ENCODE measurements at regions not wholly inside any gene's neighbourhood (a gene's known extent, or its start where the extent isn't known, plus 50 kb on each side); places are given as distances from the start of the nearest gene placed in this dataset.
A peak's percentile ranks its signal among the peaks of the same experiment; 100 is the strongest.

DNA sequence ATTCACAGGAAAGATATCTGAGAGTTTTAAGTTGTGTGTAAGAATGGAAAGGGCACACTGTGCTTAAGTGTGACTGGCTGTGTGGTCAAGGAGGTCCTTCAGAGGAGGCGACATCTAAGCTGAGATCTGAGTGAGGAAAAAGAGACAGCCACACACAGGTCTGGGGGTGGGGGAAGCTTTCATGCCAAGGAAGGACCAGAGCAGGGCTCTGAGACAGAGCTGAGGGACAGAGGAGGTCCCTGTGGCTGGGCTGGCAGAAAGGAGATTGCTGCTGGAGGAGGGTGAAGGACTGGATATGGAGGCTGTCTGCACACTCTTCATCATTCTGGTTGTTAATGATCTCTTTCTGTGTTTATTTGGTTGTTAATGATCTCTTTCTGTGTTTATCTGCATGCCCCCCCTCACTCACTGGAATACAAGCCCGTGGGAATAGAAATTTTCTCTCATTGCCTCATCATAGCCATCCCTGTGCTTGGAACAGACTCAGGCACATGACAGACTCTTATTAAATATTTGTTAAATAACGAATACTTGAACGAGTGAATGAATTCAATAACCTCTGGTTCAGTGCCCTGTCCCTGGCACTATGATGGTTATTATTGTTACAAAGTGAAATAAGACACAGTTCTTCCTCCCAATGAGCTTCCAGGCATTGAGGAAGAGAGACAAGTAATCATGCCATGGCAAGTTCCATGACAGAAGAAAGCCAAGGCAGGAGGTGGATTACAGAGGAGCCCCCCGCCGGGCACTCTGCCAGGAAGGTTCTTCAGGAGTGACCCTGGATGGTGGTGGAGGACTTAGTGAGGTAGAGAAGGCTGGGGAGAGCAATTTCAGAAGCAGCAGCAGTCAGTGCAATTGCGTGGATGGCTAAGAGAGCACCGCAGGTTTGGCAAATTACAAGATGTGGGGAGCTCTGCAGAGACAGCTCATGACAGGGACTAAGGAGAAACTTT lies 399.4 kb upstream of the HS6ST1 start:
- Histone ChIP-seq H3K27ac (no peak overlapping the region), H3K9me3 (no peaks in the 10 kb centered on the region), H3K36me3 (no peaks in the 10 kb centered on the region), H3K4me3 (no peak overlapping the region), H3K4me1 (no peaks in the 10 kb centered on the region), H3K27me3 (no peaks in the 10 kb centered on the region)
- no peak for ATAC-seq
- TF ChIP-seq CTCF (IDR thresholded peaks at IDR 0.05) (no peak), POLR2A (IDR thresholded peaks at IDR 0.05) (no peak)
- DNase-seq = no peak
- intact Hi-C loops (cut with DNase I) = no loop called here
- 54% methylated on average over 7 of the region's 8 CpGs for WGBS (ENCODE audit: insufficient coverage, low coverage, low lambda C conversion rate, missing lambda C conversion rate)

- no peak overlapping the region for H3K4me3 ChIP-seq
- ATAC-seq = no peak
- no peaks in the 10 kb centered on the region for H3K36me3 ChIP-seq
- intact Hi-C loops (cut with DNase I) = no loop called here
- no peaks in the 10 kb centered on the region for H3K9me3 ChIP-seq
- H3K27ac ChIP-seq = no peak overlapping the region
- no peaks in the 10 kb centered on the region for H3K27me3 ChIP-seq
- TF ChIP-seq CTCF (IDR thresholded peaks at IDR 0.05) (peak in 1 of 4 donors; percentile 3), POLR2A (IDR thresholded peaks at IDR 0.05) (no peak)
- DNase-seq = no peak
- WGBS (ENCODE audit: insufficient coverage, low coverage, low lambda C conversion rate, missing lambda C conversion rate) = 70% methylated on average over 4 of the region's 4 CpGs
- no peaks in the 10 kb centered on the region for H3K4me1 ChIP-seq
These were observed 401.7 kb upstream of the HS6ST1 start for GRCh38 chr2:128720080-128721022.

DNA sequence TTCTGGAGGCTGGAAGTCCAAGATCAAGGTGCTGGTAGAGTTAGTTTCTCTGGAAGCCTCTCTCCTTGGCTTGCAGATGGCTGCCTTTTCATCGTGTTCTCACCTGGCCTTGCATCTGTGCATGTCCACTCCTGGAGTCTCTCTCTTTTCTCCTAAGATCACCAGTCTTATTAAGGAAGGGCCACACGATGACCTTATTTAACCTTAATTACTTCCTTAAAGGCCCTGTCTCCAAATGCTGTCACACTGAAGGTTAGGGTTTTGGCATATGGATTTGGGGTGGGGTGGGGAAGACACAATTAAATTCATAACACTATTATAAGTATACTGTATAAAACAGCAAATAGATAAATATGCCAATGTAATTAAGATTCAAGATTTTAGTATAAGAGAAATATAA lies 402.4 kb upstream of the HS6ST1 start:
- Histone ChIP-seq H3K9me3 (no peaks in the 10 kb centered on the region), H3K27ac (no peak overlapping the region), H3K36me3 (no peaks in the 10 kb centered on the region), H3K27me3 (no peaks in the 10 kb centered on the region), H3K4me3 (no peak overlapping the region), H3K4me1 (no peaks in the 10 kb centered on the region)
- 86% methylated on average over 2 of the region's 2 CpGs for WGBS (ENCODE audit: insufficient coverage, low coverage, low lambda C conversion rate, missing lambda C conversion rate)
- DNase-seq (no peak), ATAC-seq (peak in 1 of 4 donors; percentile 35)
- intact Hi-C loops (cut with DNase I) = no loop called here
- TF ChIP-seq POLR2A (IDR thresholded peaks at IDR 0.05) (no peak), CTCF (IDR thresholded peaks at IDR 0.05) (no peak)

- Histone ChIP-seq H3K27ac (no peak overlapping the region), H3K4me1 (no peaks in the 10 kb centered on the region), H3K4me3 (no peak overlapping the region), H3K36me3 (no peaks in the 10 kb centered on the region), H3K9me3 (no peaks in the 10 kb centered on the region), H3K27me3 (no peaks in the 10 kb centered on the region)
- no CpG with 5 or more reads among the region's 1 CpG for WGBS (ENCODE audit: insufficient coverage, low coverage, low lambda C conversion rate, missing lambda C conversion rate)
- TF ChIP-seq CTCF (IDR thresholded peaks at IDR 0.05) (no peak), POLR2A (IDR thresholded peaks at IDR 0.05) (no peak)
- DNase-seq = no peak
- no peak for ATAC-seq
- intact Hi-C loops (cut with DNase I) = no loop called here
These were observed 403.8 kb upstream of the HS6ST1 start for GRCh38 chr2:128722489-128722888.

All from right lobe of liver (tissue), 6 donors.